Suppressor macrophage treated with lipopolysaccharide for 4 hours (primary cell): ENCODE measurements at regions not wholly inside any gene's neighbourhood (a gene's known extent, or its start where the extent isn't known, plus 50 kb on each side); places are given as distances from the start of the nearest gene placed in this dataset.

Source experiments
- DNase-seq: peaks from one replicate; pipeline ENCODE4 v3.0.0-alpha.2; 2020

DNA sequence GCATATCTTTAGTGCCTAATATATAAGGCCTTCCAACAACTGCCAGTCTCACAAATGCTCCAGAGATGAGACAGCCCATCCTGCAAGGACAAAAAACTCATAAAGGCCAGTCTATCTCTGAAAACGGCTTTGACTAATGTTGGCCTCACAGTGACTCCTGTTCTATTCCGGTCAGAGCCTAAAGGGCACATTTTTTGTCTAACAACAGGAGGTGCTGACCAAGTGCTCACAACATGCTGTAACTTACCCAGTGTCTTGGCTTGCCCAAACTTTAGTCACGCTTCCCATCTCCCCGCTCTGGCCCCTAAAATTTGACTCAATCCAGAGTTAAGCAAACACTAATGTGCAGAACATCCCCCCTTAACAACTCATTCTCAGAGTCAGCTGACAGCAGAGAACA, 1411.2 kb upstream of the MIR17HG start:
- DNase-seq: no peak

DNA sequence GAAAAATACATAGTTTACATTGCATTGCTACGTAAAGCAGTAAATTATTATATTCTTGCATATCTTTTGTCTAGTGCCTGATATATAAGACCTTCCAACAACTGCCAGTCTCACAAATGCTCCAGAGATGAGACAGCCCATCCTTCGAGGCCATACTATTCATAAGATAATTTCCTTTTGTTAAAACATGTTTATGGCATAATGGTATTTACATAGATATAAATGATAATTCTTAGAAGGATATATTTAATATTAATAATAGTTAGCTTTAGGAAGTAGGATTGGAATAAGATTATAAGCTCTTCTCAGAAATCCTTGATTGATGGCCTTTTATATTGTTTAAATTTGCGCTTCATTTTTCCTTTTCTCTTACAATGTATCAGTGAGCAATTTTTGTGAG, 1410.1 kb upstream of the MIR17HG start:
- no peak for DNase-seq

DNA sequence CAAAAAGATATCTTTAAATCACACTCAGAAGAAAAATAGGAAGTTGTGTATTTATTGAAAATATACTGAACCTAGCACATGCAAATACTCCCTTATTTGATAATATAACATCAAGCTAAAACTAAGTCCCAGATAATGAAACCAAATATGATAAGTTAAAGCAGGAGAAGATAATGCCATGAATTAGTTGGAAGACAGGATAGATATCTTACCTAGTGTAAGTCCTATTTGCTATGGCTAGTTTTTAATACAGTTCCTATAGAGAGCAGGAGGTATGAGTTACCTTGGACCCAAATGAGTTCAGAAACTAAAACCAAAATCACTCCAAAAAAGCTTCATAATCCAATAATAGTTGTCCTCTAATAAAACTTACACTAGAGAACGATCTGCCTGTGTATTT, 1407.1 kb upstream of the MIR17HG start:
- DNase-seq: no peak

DNA sequence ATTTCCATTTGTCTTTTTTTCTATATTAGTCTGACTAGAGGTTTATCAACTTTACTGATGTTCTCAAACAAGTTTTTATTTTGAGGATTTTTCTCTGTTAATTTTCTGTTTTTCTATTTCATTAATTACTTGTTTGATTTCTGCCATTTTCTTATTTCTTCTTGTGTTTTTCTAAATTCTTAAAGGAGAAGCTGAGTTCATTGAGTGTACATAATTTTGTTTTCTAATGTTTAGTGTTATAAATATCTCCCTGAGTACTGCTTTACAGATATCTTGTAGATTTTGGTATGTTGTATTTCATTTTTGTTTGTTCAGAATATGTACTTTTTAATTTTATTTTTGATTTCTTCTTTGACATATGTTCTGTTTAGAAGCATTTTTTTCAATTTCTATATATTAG, 1404.3 kb upstream of the MIR17HG start:
- no peak for DNase-seq

DNA sequence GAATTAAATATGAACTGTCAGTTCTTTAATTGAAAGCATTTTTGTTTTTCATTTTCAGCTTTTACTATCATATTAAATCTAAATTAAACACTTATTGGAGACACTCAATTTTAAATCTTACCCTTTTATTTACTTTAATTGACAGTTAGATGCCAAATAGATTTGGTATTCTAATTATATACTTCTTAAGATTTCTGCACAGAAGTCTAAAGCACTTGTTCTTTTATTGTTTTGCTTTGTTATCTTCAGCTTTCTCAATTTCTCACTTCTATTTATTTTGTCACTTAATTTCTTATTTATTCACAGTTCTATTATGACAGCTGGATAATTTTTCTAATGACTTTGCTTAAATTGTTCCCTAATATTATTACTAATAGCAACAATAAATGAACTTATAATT, 1397.3 kb upstream of the MIR17HG start:
- DNase-seq: no peak

DNA sequence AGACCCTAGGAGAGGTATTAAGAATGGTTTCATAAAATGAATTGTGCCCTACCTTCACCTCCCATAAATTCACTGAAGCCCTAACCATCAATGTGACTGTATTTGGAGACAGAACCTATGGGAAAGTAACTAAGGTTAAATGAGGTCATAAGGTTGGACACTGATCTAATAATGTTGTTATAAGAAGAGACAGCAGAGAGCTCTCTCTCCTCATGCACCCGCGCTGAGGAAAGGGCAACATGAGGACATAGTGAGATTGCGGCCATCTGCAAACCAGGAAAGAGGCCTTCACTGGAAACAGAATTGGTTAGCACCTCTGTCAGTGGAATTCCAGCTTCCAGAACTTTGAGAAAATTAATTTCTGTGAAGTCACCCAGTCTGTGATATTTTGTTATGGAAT, 1396.1 kb upstream of the MIR17HG start:
- no peak for DNase-seq

DNA sequence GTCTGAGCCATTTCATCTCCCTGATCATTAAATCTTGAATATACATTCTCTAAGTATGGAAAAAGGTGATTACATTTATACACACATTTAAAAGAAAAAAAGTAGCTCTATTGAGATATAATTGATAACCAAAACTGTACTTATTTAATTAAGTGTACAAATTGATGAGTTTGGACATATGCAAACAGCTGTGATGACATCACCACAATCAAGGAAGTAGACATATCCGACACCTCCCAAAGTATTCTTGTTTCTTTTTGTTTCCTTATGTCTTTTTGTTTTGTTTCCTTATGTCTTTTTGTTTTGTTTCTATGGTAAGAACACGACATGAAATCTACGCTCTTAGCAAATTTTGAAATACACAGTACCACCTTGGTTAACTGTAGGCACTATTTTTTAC, 1393.9 kb upstream of the MIR17HG start:
- no peak for DNase-seq

DNA sequence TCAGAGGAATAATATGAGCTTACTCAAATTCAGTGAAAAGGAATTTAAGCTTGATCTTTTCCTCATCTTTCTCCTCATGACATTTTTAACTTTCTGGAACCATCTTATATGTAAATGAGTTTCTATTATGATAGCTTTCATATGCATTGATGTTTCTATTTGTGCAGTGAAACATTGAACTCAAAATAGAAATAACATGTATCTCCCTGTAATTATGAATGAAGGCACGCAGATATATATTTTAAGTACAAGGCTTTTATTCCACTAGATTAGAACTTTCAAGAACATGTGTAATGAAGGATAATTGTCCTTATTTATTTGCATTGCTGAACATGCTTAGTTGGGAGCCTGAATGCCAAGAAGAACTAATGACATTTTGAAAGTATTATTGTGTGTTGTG, 1391.7 kb upstream of the MIR17HG start:
- no peak for DNase-seq

DNA sequence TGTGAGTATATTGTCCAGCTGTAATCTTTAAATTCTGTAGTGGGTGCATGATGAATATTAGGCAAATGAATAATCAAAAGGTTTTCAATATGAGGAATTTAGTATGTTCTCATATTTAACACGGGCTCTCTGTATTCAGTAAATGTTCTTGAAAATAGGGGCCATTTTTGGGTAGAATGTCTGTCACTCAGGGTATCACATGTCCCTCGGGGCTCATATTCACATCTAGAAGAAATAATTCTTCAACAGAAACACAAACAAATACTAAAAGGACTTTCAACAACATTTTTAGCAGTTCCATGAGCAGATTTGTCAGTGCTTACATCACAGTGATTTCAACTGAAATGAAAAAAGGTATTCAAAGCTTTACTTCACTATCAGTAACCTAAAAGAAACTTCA, 1388.4 kb upstream of the MIR17HG start:
- no peak for DNase-seq

DNA sequence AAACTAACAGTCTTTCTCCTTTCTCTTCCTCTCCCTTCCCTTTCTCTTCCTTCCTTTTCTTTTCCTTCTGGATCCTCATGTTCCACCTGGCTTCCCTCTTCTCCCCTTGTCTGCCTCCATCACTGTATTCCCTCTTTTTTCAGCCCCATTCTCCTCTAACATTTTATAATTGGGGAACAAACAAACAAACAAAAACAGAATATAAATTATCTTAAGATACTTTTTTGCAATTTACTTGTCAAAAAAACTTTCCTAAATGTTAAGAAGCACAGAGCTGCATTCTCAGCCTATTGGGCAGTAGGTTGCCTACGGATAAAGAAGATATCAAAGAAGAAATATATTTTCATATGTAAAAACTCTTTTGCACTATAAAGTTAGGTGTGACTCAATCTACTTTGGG, 1382.2 kb upstream of the MIR17HG start:
- DNase-seq: no peak

DNA sequence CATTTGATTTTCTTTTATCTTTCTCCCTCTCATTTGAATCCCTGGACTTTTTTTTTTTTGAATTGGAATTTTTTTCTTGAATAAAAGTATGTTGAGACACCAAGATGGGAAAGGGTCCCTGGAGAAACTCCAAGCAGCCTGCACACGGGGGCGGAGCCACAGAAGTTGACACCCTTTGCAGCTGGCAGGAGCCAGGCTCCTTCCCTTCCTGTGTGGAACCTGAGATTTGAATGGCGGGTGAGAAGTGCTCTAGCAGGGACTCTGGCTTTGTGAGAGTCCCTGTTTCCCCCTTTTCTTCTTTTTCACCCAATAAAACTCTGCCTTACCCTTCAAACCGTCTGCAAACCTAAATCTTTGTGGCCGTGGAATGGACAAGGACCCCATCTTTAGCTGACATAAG, 1381.0 kb upstream of the MIR17HG start:
- DNase-seq: no peak

DNA sequence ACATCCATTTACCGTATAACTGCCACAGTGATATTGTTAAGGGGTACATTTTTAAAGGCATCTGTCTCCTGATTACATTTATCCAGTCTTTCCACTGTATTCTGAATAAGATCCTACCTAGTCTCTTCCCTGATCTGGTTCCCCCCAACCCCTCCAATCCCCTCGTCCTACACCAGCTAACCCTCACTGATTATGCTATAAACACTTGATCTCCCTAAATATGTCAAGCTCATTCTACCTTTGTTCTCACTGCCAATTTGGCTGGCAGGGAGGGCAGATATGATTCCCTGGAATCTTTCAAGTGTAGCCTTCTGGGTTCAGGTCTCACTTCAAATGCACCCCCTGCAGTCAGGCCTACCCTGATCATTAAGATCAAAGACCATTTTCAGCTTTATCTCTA, 1379.8 kb upstream of the MIR17HG start:
- no peak for DNase-seq

DNA sequence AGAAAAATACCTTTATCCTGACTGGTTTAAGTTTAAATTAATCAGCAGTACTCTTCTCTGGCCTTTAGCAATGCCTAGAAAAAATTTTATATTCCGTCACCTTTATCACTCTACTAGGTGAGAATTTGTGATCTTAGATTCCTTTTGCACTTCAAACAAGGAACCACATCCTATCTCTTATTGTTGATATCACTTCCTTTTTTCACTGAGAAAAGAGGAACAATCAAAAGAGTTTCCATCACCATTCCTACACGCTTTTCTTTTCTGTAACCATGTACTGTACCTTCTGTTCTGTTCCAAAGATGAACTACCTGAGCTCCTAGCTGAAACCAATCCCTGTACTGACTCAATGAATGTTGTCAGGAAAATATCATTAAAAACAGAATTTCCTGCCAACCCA, 1379.0 kb upstream of the MIR17HG start:
- peak; percentile 20 for DNase-seq

DNA sequence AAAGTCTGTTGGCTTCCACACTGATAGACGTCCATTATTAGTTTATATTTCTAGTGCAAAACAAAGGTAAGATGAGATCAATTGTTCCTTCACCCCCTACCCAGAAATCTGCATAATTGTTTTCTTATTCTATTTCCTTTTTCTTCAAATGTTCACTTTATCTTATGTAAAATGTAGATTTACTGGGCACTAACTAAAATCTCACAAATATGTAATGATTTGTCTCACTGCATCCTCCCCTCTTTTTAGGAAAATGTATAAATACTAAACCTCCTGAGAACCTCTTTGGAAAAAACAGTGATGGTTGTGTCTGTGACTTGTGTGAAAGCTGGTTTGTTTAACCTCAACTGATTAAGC, 1377.2 kb upstream of the MIR17HG start:
- no peak for DNase-seq

DNA sequence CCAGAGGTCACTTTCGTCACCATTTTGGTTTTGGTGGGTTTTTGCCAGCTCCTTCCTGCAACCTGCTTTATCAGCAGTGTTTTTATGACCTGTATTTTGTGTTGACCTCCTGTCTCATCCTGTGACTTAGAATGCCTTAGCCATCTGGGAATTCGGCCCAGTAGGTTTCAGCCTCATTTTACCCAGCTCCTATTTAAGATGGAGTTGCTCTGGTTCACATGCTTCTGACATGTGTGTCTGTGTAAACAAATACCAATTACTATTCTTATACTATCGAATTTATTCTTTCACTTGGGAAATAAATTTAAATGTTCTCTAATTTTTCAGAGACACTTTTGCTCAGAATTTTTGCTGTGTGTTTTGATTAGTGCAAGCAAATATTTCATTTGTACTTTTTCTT, 1370.3 kb upstream of the MIR17HG start:
- no peak for DNase-seq

DNA sequence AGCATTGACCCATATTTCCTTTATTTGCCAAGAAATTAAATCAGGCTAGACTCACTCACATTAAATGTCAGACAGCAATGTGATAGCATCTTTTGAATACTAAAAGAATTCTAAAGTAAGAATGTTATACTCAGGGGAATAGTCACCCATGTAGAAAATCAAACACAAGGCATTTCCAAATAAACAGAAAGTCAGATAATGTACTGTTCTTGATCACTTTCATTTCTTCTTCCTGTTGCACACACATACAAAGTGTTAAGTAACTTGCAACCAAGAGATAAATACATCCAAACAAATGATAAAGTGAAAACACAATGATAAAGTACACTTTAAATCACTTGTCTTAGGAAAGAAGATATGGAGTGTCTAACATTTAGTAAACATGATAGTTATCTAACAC, 1366.6 kb upstream of the MIR17HG start:
- peak; percentile 30 for DNase-seq

DNA sequence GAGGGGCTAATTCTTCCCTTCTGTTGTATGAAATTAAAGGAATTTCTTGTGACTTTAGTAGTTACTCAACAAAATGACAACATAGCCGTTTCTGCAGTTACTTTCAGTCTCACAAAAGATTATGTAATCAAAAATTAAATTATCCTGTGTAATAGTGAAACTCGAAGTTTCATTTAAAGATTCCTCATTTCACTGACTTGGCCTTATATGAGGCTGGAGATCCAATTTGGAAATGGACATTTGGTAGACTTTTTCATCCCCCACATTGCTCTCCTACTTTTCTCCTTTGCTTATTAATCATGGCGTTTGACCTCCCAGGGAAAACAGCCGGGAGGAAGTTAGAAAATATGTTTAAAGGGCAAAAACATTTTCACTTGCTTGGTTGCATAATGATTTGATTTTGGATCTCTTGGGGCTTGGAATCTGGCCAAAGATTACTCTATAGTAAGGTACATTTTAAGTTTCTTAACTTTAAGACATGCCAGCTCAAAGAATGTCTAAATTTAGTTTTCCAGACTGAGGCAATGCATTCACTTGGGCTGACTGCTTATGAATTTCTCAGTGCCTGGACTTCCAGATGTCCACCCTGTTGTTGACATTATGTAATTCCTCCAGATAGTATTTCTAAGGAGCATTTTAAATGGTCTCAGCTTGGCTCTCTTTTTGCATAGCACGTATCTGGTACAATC, 1364.9 kb upstream of the MIR17HG start:
- DNase-seq: peak; percentile 84

DNA sequence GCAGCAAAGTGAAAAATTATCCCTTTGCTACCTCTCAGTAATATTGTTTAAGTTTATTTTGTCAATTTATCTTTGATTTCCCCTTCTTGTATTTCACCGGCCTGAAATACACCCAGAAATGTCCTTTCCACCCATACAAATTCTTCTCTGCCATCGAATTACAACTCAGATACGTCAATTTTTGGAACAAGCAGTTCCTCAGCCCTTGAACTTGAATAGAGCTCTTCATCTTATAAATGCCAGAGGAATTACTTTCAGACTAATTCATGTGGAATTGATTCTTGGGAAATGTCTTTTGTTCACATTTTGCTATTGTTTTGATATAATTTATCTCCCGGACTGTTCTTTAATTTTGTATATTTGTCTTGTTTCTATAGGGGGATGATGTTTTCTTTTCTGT, 1359.3 kb upstream of the MIR17HG start:
- DNase-seq: no peak

DNA sequence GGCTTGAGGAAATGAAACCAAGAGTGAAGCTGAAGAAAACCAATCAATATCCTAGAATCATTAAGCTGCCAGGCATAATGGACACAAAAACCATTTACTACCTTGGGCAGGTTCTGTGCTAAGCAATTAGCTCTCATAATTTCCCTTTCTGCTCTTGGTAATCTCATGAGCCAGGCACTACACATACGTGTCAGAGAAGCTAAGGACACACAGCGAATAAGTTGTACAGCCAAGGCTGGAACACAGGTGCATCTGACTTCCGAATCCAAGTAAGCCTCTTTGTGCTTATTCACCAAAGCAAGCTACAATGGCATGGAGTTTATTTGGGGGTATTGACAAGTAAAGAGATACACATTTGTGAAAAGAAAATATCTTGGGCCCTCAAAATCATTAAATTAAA, 1343.9 kb upstream of the MIR17HG start:
- DNase-seq: no peak

DNA sequence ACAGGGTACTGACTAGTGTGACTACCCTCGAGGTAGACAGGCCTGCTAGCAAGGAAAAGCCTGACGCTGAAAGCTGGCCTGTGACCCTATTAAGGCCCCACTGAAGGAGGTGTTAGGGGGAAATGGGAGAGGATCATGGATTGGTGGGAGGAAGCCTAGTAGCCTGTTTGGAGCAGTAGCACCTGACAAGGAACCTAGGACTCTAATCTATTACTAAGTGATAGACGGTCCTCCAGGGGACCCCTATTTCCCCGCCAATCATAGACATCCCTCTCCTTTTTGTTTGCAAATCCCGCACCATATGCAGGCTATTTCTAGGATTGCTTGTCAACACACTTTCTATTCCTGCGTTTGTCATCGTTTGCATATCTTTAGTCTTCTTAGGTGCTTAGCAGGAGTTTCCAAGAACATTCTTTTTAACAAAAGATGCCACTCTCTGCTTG, 1338.8 kb upstream of the MIR17HG start:
- no peak for DNase-seq

DNA sequence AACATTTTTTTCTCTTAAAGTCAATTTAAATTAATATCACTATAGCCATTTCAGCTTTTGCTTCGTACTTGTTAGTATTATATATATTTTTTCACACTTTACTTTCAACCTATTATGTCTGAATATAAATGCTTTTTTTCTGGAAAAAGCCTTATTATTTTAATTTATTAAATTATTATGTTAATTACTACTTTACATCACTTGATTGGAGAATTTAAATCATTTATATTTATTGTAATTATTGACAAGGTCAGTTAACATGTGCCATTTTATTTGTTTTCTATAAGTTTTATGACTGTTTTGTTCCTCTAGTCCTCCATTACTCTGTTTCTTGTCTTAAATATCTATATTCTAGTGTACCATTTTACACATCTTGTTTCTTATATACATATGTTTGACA, 1333.4 kb upstream of the MIR17HG start:
- DNase-seq: no peak

DNA sequence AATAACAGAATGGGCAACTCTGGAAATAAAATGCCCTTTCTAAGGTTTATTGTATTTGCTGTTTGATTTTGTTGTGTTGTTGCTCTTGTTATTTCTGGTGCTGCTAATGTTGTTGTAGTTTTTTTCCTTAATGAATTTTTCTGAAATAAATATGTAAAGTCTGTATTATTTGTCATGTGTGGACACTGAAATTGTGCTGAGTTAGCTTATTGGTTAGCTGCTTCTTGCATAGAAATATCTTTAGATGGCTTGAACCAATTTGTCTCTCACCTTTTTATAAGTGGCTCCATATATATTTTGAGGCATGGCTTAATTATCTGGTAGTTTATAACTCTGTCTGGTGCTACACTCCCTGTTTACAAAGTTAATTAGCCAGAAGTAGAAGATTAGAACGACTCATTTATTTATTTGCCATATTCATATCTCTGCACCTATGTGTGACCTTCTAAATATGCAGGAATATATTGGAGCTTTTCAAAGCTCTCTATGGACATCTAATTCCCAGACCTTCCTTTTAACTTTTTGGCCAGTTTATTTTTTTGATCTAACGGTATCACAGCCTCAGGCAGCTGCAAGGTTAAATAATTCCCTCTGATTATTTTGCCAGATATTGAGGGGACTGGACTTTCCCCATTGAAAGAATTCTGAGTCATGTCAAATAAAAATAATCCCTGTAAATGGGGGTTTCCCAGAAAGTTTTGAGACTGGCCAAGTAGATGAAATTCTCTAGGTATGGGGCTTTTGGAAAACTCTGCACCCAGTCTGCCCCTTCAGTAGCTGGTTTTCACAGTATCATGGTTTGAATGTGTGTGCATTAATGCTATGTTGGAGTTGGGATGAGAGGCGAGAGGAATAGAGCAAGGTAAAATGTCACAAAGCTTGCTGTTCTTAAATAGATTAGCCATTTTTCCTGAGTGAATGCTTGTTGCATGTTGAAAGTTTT, 1331.7 kb upstream of the MIR17HG start:
- DNase-seq: no peak

DNA sequence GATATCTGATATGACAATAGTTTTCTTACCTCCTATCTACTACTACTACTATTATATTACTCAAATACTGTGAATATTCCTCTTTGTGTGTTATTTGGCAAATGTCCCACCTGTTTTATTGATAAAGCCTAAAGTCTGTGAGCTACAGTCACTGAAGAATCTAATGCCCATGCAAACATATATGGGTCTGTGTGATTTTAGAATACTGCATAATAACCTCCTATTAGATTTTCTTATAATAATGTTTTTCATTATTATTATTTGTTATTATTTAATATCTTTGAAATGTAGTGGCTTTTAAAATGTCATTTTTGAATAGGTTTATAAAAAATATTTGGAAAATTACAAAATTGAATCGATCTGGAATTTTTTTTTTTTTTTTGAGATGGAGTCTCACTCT, 1330.8 kb upstream of the MIR17HG start:
- DNase-seq: no peak

DNA sequence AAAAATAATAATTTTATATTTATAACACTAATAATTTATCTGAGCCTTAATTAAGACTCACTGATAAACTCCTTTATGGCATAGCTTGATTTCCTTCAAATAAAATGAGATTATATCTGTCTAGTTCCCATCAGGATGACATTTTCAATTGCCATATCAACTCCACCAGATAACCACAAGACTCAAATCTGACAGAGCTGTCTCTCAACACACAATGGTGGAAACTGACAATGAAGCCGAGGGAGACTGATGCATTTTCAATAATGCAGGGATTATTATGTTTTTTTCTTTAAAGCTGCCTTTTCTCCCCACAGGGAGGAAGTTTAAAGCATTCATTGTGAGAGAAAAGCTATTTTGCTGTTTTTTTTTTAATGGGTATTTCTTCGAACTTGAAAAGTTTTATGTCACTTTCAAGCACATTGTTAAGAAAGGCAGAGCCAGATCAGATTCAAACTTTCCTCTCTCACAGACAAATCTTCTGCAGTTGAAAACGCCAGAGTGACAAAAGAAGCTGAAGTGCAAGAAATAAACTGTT, 1326.9 kb upstream of the MIR17HG start:
- no peak for DNase-seq
